GM12864 (cell line): ENCODE measurements at regions not wholly inside any gene's neighbourhood (a gene's known extent, or its start where the extent isn't known, plus 50 kb on each side); places are given as distances from the start of the nearest gene placed in this dataset.

ENCODE experiments used
- DNase-seq: peaks from one replicate; pipeline ENCODE4 v3.0.0-alpha.2; 2011; ENCODE audit warnings: low read depth
- H3K4me3 ChIP-seq: 2 replicates; pipeline ENCODE4 v1.5.1; 2011; ENCODE audit warnings: mild to moderate bottlenecking, low read depth, low read length, control low read depth
- TF ChIP-seq, protein P1 (sequence below): IDR thresholded peaks from 2 replicates; pipeline ENCODE4 v1.5.1; 2011; ENCODE audit warnings: low read depth, mild to moderate bottlenecking, moderate library complexity, low read length, control low read depth, inconsistent platforms; ENCODE audit errors: missing control alignments

GRCh38 chr10:3395458-3395861 lies 222.9 kb upstream of the PITRM1 start:
- no peak for DNase-seq
- H3K4me3 ChIP-seq = no peak overlapping the region
- TF ChIP-seq, protein P1, sequence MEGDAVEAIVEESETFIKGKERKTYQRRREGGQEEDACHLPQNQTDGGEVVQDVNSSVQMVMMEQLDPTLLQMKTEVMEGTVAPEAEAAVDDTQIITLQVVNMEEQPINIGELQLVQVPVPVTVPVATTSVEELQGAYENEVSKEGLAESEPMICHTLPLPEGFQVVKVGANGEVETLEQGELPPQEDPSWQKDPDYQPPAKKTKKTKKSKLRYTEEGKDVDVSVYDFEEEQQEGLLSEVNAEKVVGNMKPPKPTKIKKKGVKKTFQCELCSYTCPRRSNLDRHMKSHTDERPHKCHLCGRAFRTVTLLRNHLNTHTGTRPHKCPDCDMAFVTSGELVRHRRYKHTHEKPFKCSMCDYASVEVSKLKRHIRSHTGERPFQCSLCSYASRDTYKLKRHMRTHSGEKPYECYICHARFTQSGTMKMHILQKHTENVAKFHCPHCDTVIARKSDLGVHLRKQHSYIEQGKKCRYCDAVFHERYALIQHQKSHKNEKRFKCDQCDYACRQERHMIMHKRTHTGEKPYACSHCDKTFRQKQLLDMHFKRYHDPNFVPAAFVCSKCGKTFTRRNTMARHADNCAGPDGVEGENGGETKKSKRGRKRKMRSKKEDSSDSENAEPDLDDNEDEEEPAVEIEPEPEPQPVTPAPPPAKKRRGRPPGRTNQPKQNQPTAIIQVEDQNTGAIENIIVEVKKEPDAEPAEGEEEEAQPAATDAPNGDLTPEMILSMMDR = no peak

DNA sequence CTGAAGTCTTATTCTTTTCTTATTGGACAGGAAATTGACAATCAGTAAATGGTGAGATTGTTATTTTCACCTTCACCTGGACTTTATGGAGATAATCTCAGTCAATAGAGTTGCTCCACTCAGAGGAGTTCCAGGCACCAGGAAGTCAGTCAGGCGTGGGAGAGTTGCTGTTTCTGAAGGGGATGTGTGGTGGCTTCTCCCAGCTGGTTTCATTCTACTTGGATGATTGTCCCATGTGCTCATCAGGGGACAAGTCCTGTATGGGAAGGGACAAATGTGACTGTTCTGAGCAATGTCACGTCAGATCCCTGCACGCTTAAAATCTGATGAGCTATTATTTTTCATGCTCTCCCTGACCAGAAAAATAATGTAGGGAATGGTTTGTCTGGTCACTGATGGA lies 222.5 kb upstream of the PITRM1 start:
- TF ChIP-seq, protein P1 = no peak
- H3K4me3 ChIP-seq = no peak overlapping the region
- DNase-seq = no peak

- TF ChIP-seq, protein P1 = no peak
- no peak for DNase-seq
- H3K4me3 ChIP-seq = no peak overlapping the region
These were observed 221.4 kb upstream of the PITRM1 start for GRCh38 chr10:3393958-3394357.

DNA sequence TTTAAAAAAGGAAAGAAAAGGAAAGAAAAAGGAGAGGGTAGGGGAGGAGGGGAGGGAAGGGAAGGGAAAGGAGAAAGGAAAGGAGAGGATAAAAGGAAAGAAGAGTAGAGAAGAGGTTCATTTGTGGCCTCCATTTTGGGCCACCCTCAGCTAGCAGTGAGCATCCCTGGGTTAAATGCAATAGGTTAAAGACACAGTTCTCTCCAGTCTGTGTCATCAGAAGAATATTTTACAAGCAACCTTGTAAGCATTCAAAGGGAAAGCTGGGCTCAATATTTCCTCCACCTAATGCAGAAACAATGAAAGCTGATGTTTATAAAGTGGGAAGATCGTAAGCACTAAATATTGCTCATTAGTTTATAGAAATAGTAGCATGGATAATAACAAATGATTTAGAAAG lies 219.1 kb upstream of the PITRM1 start:
- no peak overlapping the region for H3K4me3 ChIP-seq
- TF ChIP-seq, protein P1 = no peak
- DNase-seq = no peak

- H3K4me3 ChIP-seq = no peak overlapping the region
- DNase-seq = no peak
- TF ChIP-seq, protein P1 = no peak
These were observed 216.5 kb upstream of the PITRM1 start for GRCh38 chr10:3389130-3389529.

DNA sequence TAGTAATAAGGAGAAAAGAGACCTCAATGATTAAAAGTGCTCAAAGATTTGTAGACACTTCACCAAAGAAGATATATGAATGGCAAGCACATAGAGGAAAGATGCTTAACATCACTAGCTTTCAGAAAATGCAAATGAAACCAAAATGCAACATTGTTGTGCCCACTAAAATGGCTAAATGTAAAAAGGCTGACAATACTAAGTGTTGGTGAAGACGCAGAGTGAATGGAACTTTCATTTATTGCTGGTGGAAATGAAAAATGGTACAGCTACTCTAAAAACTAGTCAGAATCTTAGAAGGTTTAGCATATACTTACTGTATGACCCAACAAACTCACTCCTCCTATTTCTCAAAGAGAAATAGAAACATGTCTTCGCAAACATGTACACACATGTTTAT lies 212.9 kb upstream of the PITRM1 start:
- TF ChIP-seq, protein P1 = no peak
- DNase-seq = no peak
- no peak overlapping the region for H3K4me3 ChIP-seq

- H3K4me3 ChIP-seq = no peak overlapping the region
- no peak for DNase-seq
- TF ChIP-seq, protein P1 = no peak
These were observed 209.5 kb upstream of the PITRM1 start for GRCh38 chr10:3382092-3382491.
